NCI-H345 treated with DMSO at 0.1 percent for 48 hours (cell line): ENCODE measurements at regions not wholly inside any gene's neighbourhood (a gene's known extent, or its start where the extent isn't known, plus 50 kb on each side); places are given as distances from the start of the nearest gene placed in this dataset.

Experiments
- DNase-seq: peaks from one replicate; lab custom pipeline; 2025; ENCODE audit not compliant: unreplicated experiment; lab: John Stamatoyannopoulos, UW

DNA sequence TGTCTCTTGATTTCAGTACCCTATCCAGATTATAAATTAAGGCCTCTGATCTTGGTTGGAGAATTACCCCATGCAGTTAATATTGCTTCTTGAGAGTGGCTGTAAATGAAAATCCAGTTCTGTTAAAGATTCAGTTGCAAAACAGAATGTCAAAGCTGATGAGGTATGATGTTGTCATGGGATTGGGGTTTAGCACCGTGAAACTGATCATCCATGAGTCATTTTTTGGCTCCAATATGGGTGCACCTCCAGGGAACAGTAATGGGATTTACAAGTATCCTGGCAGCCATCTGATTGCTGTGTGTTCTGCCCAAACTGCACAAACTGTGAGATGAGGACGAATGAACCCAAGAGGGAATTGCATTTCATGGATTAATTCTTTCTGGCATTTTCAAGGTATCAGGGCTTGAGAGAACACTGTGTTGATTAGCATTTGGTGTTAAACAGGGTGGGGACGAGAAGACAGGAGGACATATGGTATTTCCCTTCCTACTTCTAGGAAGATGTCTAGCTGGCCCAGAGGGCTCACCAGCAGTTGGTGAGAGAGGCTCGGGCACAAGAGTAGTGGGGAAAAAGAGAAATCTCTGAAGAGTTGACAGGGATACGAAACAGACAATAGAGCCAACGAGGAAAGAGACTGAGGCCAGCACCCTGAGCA, 214.7 kb downstream of the GAS1 start:
- no peak for DNase-seq

DNA sequence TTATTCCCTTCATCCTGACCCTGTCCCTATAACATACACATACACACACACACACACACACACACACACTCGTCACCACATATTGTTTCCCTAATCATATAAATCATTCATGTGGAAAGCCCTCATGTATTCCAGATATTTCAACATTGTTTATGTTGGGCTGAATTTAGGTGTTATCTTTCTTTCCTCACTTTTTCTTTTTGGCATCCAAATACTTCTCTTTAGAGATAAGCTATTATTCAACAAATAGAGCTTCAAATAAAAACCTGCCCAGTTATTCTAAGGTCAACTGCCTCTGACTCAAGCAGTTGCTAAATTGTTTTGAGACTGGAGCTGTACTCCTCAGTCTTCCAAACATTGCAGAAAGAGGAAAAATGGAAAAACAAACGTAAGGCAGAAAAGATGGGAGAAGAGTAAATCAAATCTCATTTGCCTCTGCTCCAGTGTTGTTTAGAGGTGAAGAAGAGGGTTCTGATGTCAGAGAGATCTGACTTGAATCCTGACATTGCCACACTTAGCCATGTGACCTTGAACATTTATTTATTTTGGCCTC, 215.7 kb downstream of the GAS1 start:
- DNase-seq: no peak

GRCh38 chr9:86730163-86730928, 217.0 kb downstream of the GAS1 start:
- no peak for DNase-seq

DNA sequence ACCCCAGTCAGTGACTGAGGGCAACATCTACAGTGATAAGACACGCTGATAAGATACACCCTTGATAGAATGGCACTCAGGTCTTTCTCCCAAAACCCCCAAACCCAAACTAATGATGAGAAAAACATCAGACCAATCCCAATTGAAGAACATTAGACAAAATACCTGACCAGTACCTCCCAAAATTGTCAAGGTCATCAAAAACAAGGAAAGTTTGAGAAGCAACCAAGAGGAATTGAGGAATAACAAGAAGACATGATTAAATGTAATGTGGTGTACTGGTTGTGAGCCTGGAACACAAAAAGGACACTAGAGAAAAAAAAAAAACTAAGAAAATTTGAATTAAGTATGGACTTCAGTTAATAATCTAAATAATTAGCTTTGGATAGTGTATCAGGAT, 222.8 kb downstream of the GAS1 start:
- no peak for DNase-seq

DNA sequence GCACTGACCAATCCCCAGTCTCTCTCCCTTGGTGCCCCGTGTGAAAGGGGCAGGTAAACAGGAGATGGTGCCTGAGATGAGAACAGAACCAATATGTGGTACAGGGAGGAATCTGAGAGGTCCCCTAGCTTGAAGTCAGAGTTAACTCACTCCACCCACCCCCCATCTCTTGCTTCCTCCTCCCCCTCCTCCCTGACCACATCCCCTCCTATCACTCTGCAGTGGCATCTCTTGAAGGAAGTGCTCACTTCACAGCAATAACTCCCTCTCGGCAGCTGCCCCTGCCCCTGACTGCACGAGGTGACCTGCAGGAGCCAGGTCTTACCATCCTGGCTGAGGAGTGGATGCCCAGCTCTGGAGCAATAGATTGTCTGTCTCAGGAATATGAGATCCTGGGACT, 224.0 kb downstream of the GAS1 start:
- DNase-seq: no peak

GRCh38 chr9:86722706-86723075, 224.6 kb downstream of the GAS1 start:
- DNase-seq: no peak

DNA sequence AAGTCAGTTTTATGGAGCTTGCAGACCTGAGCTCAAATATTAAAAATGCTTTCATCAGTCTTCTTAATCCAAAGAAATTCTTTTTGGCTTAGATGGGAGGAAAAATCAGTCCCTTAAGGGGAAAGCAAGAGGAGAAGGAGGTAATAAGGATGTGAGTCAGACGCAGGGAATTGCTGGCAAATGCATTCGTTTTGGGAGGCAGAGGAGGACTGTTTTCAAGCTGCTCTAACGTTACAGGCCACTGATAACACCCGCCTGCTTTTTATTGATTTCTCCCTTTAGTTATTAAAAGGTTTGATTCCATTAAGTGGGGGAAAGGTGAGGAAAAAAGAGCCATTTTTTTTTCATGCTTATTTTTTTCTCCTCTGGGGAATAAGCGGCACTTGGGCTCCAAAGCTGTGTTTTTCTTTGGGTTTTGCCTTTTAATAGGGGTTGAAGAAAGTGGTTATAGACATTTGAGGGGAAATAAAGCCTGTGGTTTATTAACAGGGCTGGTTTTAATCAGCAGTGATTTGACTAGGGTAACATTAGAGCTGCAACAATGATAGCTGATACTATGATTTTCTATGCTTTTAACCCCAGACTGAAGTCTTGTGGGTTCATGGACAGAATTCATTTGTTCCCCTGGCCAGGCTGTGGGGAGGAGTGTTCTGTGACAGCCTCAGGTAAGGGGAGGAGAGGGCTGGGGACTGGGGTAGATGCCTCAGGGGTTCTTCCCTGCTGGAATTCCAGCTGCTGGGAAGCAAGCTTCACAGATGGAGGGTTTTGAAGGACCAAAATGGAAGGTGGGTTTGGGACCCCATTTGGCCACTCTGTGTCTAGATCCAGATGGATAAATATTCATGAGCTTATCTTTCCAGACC, 225.2 kb downstream of the GAS1 start:
- no peak for DNase-seq

GRCh38 chr9:86721226-86721781, 226.0 kb downstream of the GAS1 start:
- DNase-seq: no peak

DNA sequence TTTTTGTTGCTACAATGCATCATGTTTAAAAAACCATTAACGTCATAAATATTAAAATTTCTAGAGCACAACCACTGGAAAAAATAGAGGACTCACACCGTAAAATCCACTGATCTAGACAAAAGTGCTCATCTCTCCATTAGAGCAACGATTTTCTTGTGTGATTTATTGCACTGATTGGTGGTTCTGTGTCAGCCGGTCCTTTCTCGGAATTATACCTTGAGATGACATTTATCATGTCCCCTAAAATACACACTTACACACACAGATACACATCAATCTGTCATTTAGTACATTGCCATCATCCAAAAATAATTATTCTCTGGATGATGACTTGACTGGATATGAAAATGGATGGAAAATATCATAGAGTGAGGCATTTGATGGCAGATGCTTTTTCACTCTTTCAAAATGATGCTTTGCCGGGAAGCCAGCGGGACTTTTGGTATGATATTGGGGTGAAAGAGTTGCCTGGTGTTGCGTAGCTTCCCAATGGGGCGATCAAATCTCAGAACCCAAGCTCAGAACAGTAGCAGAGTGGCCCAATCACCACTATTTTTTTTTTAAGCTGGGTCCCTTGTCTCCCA, 226.6 kb downstream of the GAS1 start:
- DNase-seq: no peak

DNA sequence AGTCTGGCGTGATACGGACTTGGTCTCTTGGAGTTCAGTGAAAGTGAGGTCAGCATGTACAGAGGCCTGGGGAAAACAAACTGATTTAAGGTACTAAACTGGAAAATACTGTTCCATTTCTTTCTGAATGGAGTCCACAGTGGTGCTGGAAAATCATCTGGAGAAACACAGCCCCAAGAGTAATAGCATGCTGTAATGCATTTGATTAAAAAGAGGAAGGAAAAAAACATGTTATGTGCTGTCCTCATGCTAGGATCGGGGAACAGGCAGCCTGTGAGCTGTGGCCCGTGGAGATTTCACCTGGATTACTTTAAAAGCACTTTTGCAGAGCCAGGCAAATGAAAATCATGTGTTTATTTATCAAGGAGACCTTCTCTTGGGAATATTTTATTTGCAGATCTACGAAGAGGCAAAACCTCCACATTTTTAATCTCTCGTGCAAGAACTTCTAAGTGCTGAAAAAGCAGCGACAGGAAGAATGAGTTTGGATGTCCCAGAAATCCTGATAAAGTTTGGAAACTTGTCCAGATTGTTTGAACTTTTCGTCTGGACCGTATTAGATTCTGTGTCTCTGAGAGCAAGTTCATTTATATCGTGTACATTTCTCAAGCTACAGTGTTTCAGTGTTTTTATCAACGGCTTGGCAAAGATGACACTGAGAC, 228.8 kb downstream of the GAS1 start:
- no peak for DNase-seq

DNA sequence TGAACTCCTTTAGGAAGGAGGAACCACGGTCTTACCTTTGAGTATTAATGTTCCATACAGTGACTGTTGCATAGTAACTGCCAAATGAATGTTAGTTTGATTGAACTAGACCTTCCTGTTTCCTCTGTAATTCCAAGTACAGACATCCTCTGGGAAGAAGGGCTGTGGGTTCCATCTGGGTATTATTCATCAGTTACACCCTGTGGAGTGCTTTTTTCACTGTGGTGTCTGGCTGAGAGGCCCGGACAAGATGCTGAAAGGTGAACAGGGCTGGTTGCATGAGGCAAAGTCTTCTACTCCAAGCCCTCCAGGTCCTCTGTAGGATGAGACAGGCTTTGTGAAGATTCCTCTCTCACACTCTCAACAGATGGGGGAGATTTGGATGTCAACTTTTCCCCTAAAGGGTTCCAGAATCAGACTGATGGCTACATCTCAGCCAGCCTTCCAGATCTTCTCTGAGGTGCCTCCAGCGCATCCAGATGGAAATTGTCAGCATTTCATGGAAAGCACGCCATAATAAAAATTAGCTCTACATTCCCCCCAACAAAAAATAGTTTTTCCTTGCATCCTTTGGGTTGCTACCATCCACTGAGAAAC, 230.9 kb downstream of the GAS1 start:
- no peak for DNase-seq

GRCh38 chr9:86714999-86715398, 232.3 kb downstream of the GAS1 start:
- no peak for DNase-seq

DNA sequence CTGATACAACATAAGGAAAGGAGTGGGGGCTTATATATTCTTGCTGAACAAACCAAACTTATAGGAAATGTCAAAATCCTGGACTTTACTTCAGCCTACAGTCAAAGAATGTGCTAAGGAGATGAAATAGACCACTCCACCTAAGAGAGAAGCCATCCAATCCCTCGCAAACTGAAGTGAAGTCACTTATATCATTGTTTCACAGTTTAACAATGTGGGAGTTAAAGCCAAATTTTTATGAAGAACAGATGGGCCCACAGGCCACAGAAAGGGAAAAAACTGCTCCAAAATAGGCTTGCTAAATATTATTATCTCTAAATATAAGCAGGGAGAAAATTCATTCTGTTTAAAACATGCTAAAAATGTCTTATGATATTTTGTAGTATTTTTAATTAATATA, 233.3 kb downstream of the GAS1 start:
- no peak for DNase-seq

GRCh38 chr9:86713470-86713869, 233.8 kb downstream of the GAS1 start:
- DNase-seq: no peak

DNA sequence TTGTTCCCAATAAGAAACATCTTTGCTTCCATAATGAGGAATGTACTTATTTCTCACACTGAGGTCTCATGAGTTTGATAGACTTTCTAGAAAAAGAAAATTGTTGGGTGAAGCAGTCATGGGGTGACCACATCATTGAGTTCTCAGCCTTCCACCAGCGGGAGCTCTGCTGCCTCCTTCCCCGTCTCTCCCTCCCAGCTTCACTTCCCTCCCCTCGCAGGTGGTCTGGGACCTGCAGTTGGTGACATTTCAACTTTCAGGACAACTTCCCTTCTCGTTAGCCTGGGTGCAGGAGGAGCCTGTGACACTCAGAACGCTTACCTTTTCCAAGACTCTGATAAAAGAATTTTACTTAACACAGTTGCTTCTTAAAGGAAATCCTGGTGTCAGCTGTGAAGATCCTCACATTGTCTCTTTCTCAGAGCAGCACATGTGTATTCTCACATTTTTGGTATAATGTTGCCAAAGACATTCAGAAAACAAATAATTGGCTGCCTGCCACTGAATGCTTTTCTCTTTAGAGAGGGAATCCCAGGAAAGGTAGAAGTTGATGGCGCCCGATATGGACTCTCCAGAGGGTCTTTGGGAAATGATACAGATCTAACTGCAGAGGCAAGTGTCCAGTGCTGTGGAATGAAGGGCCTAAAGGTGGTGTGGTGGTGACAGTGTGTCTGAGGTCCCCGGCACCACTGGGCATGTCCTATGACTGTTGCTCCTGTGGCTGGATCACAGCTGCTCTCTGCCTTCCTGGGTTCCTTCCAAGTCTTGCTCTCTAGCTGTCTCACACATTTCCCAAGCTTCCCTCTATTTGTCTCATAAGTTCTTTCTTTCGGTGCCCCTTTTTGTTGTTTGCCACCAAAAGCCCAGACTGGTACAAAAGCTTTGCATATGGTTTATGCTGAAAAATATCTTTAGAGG, 238.1 kb downstream of the GAS1 start:
- no peak for DNase-seq

- DNase-seq: no peak
Observed at GRCh38 chr9:86707932-86708510, 239.3 kb downstream of the GAS1 start.

DNA sequence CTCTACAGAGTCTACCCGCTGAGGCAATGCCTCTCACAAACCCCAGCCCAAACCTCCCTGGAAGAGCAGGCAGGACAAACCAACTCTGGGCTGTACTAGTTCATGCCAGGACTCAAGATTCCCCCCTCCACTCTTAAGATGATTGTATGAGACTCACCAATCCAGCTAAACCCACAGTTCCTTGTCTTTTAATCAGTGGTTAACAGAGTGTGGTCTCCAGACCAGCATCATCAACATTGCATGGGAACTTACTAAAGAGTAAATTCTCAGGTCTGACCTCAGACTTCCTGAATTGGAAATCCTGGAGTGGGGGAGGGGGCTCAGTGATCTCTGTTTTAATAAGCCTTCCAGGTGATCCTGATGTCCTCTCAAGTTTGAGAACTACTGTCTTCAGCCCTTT, 240.9 kb downstream of the GAS1 start:
- DNase-seq: no peak

GRCh38 chr9:86705490-86705889, 241.8 kb downstream of the GAS1 start:
- no peak for DNase-seq

GRCh38 chr9:86703346-86703745, 244.0 kb downstream of the GAS1 start:
- DNase-seq: no peak
